GM12878 (cell line): ENCODE measurements at regions not wholly inside any gene's neighbourhood (a gene's known extent, or its start where the extent isn't known, plus 50 kb on each side); places are given as distances from the start of the nearest gene placed in this dataset.

ENCODE experiments used
- ATAC-seq: fragments of 200-7000 bp; cut with Tn5 transposase; 3 replicates; pipeline ENCODE4 v1.9.1; 2020; ENCODE audit warnings: mild to moderate bottlenecking, moderate library complexity
- BruUV-seq: library from RNA; stranded (reverse); fragments of 400-500 nt; replicated peaks from 2 replicates; lab custom pipeline; 2021; lab: Mats Ljungman, UMichigan
- CTCF ChIA-PET: fragments of 300-600 bp; sonication (Branson Sonifier 250); formaldehyde crosslinking; extraction: SDS; loops from one replicate; lab custom pipeline; 2021; ENCODE audit warnings: inconsistent platforms; lab: Yijun Ruan, JAX
- POLR2A ChIA-PET: fragments of 350-600 bp; formaldehyde crosslinking; extraction: SDS; loops from one replicate; lab custom pipeline; 2021; ENCODE audit warnings: inconsistent platforms; lab: Charles Lee
- RAD21 ChIA-PET: fragments of 300-600 bp; sonication (Branson Sonifier 250); formaldehyde crosslinking; loops from one replicate; lab custom pipeline; 2023; ENCODE audit warnings: antibody characterized with exemption; ENCODE audit not compliant: unreplicated experiment; lab: Charles Lee
- SMC1A ChIA-PET: fragments of 300-600 bp; sonication (Branson Sonifier 250); formaldehyde crosslinking; loops from one replicate; lab custom pipeline; 2023; ENCODE audit not compliant: unreplicated experiment, uncharacterized antibody; lab: Charles Lee
- DNase-seq: peaks from one replicate; pipeline ENCODE4 v3.0.0-alpha.2; 2011; ENCODE audit warnings: low read depth, low spot score
- FAIRE-seq: peaks from 3 replicates; lab custom pipeline; 2011; peaks lifted over from hg19 to GRCh38; lab: Jason Lieb, UNC
- H2AFZ ChIP-seq: 2 replicates; pipeline ENCODE4 v1.6.0; 2011; ENCODE audit warnings: low read depth, low read length, control low read depth; ENCODE audit not compliant: control insufficient read depth
- H3K27ac ChIP-seq: 2 replicates; pipeline ENCODE4 v1.5.1; 2011; ENCODE audit warnings: control low read depth; ENCODE audit not compliant: control insufficient read depth, insufficient read depth
- H3K27me3 ChIP-seq, 2 experiments: replicated peaks in 1 of 2; 2 replicates each; pipeline versions ENCODE4 v1.6.0 to v1.6.1; 2011; ENCODE audit warnings: low read length in 1 of 2; ENCODE audit not compliant: control insufficient read depth in 2 of 2, insufficient read depth in 2 of 2
- H3K36me3 ChIP-seq, 2 experiments: 2 replicates each; pipeline ENCODE4 v1.5.1; 2011; ENCODE audit warnings: low read length in 1 of 2; ENCODE audit not compliant: control insufficient read depth in 2 of 2, insufficient read depth in 2 of 2
- H3K4me1 ChIP-seq: 2 replicates; pipeline ENCODE4 v1.6.1; 2011; ENCODE audit warnings: mild to moderate bottlenecking, low read length, moderate library complexity, mixed read lengths; ENCODE audit not compliant: control insufficient read depth, insufficient read depth
- H3K4me2 ChIP-seq: 2 replicates; pipeline ENCODE4 v1.6.0; 2011; ENCODE audit warnings: control low read depth; ENCODE audit not compliant: control insufficient read depth, insufficient read depth
- H3K4me3 ChIP-seq: fragments of 200-600 bp; sonication (generic); 2 replicates; pipeline ENCODE4 v1.5.1; 2016
- H3K79me2 ChIP-seq: 2 replicates; pipeline ENCODE4 v1.6.0; 2011; ENCODE audit warnings: low read length; ENCODE audit not compliant: control insufficient read depth, insufficient read depth
- H3K9ac ChIP-seq: 2 replicates; pipeline ENCODE4 v1.8.0; 2011; ENCODE audit warnings: low read length, control low read depth, mixed read lengths; ENCODE audit not compliant: control insufficient read depth, insufficient read depth
- H3K9me3 ChIP-seq: replicated peaks from 3 replicates; pipeline ENCODE4 v1.5.1; 2011; ENCODE audit warnings: mild to moderate bottlenecking, low read length; ENCODE audit not compliant: control insufficient read depth, insufficient read depth
- H4K20me1 ChIP-seq: 2 replicates; pipeline ENCODE4 v1.6.0; 2011; ENCODE audit not compliant: control insufficient read depth, insufficient read depth
- GABPA ChIP-seq: IDR thresholded peaks from 2 replicates; pipeline ENCODE4 v1.6.1; 2014; ENCODE audit warnings: antibody characterized with exemption, low read depth, mild to moderate bottlenecking, inconsistent platforms
- GATAD2B ChIP-seq: fragments of 450-650 bp; conservative IDR thresholded peaks from 2 replicates; pipeline ENCODE4 v1.6.1; 2017; ENCODE audit warnings: low read depth, mild to moderate bottlenecking, moderate library complexity
- KAT2A ChIP-seq: conservative IDR thresholded peaks from 2 replicates; pipeline ENCODE4 v1.6.1; 2011; ENCODE audit warnings: low read depth, low read length; ENCODE audit not compliant: control insufficient read depth
- KLF5 ChIP-seq: fragments of 450-650 bp; IDR thresholded peaks from 2 replicates; pipeline ENCODE4 v1.6.1; 2014; ENCODE audit warnings: mild to moderate bottlenecking; ENCODE audit not compliant: partially characterized antibody
- LARP7 ChIP-seq: fragments of 450-650 bp; IDR thresholded peaks from 2 replicates; pipeline ENCODE4 v1.6.1; 2017; ENCODE audit warnings: mild to moderate bottlenecking
- NBN ChIP-seq: fragments of 450-650 bp; IDR thresholded peaks from 2 replicates; pipeline ENCODE4 v1.6.1; 2016
- NR2C2 ChIP-seq: IDR thresholded peaks from 2 replicates; pipeline ENCODE4 v1.6.1; 2011; ENCODE audit warnings: borderline replicate concordance, low read depth; ENCODE audit not compliant: control insufficient read depth, insufficient read length
- PKNOX1 ChIP-seq: fragments of 450-650 bp; IDR thresholded peaks from 2 replicates; pipeline ENCODE4 v1.6.1; 2016; ENCODE audit warnings: mild to moderate bottlenecking
- POLR2AphosphoS2 ChIP-seq: IDR thresholded peaks from 2 replicates; pipeline ENCODE4 v1.6.1; 2011; ENCODE audit warnings: low read depth, mild to moderate bottlenecking, low read length, improper control_type of control experiment, moderate library complexity
- RAD51 ChIP-seq: fragments of 450-650 bp; IDR thresholded peaks from 2 replicates; pipeline ENCODE4 v1.6.1; 2016; ENCODE audit warnings: moderate library complexity, mild to moderate bottlenecking, inconsistent platforms
- SMARCA5 ChIP-seq: fragments of 450-650 bp; IDR thresholded peaks from 2 replicates; pipeline ENCODE4 v1.6.1; 2017; ENCODE audit warnings: mild to moderate bottlenecking
- TARDBP ChIP-seq: IDR thresholded peaks from 2 replicates; pipeline ENCODE4 v1.6.1; 2016; ENCODE audit warnings: borderline replicate concordance
- TBL1XR1 ChIP-seq: IDR thresholded peaks from 2 replicates; pipeline ENCODE4 v1.6.1; 2012; ENCODE audit warnings: low read depth, low read length, improper control_type of control experiment
- YY1 ChIP-seq: IDR thresholded peaks from 2 replicates; pipeline ENCODE4 v1.6.1; 2011; ENCODE audit warnings: low read depth, mild to moderate bottlenecking, low read length
- ZBTB11 ChIP-seq: fragments of 450-650 bp; formaldehyde crosslinking; IDR thresholded peaks from 2 replicates; pipeline ENCODE4 v1.5.0; 2022; ENCODE audit warnings: mild to moderate bottlenecking, missing genetic modification characterization
- WGBS: methylation state at CpG from one replicate; pipeline ENCODE4 v1.1.6; 2016; ENCODE audit warnings: low lambda C conversion rate; ENCODE audit not compliant: insufficient replicate concordance, insufficient coverage; ENCODE audit errors: missing lambda C conversion rate; 5-methylcytosine and 5-hydroxymethylcytosine counted together
- in situ Hi-C: fragments of 300-500 bp; cut with MboI; formaldehyde crosslinking; loops from 9 replicates; pipeline ENCODE4 v1.14.3; 2018; ENCODE audit warnings: mixed read lengths
- intact Hi-C: fragments of 100-400 bp; cut with micrococcal nuclease; formaldehyde crosslinking; loops from one replicate; pipeline ENCODE4 v1.14.2; 2022; ENCODE audit not compliant: unreplicated experiment
- TF ChIP-seq, protein P1 (sequence below): fragments of 450-650 bp; IDR thresholded peaks from 2 replicates; pipeline ENCODE4 v1.6.1; 2017; ENCODE audit warnings: mild to moderate bottlenecking, moderate library complexity

- TF ChIP-seq LARP7 (no peak), GABPA (no peak), GATAD2B (no peak), KAT2A (no peak), SMARCA5 (no peak), RAD51 (no peak), TARDBP (no peak)
Observed at GRCh38 chr7:125857606-125858005, 928.0 kb upstream of the POT1 start (continued).

GRCh38 chr7:125848157-125848556 lies 918.5 kb upstream of the POT1 start:
- ChIA-PET CTCF (no interaction called here), RAD21 (no interaction called here)
- TF ChIP-seq NR2C2: no peak
- TF ChIP-seq TBL1XR1: no peak
- no peak for TF ChIP-seq PKNOX1
- no peak for TF ChIP-seq POLR2AphosphoS2
- no peak for TF ChIP-seq NBN
- no peak for TF ChIP-seq ZBTB11 (CRISPR knock-in tag)
- no peak for TF ChIP-seq YY1
- no peak for TF ChIP-seq KLF5
- TF ChIP-seq, protein P1, sequence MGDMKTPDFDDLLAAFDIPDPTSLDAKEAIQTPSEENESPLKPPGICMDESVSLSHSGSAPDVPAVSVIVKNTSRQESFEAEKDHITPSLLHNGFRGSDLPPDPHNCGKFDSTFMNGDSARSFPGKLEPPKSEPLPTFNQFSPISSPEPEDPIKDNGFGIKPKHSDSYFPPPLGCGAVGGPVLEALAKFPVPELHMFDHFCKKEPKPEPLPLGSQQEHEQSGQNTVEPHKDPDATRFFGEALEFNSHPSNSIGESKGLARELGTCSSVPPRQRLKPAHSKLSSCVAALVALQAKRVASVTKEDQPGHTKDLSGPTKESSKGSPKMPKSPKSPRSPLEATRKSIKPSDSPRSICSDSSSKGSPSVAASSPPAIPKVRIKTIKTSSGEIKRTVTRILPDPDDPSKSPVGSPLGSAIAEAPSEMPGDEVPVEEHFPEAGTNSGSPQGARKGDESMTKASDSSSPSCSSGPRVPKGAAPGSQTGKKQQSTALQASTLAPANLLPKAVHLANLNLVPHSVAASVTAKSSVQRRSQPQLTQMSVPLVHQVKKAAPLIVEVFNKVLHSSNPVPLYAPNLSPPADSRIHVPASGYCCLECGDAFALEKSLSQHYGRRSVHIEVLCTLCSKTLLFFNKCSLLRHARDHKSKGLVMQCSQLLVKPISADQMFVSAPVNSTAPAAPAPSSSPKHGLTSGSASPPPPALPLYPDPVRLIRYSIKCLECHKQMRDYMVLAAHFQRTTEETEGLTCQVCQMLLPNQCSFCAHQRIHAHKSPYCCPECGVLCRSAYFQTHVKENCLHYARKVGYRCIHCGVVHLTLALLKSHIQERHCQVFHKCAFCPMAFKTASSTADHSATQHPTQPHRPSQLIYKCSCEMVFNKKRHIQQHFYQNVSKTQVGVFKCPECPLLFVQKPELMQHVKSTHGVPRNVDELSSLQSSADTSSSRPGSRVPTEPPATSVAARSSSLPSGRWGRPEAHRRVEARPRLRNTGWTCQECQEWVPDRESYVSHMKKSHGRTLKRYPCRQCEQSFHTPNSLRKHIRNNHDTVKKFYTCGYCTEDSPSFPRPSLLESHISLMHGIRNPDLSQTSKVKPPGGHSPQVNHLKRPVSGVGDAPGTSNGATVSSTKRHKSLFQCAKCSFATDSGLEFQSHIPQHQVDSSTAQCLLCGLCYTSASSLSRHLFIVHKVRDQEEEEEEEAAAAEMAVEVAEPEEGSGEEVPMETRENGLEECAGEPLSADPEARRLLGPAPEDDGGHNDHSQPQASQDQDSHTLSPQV: no peak

More at GRCh38 chr7:125848157-125848556, 918.5 kb upstream of the POT1 start:
- WGBS: 0% methylated on average over 2 of the region's 2 CpGs
- no peaks in the 10 kb centered on the region for H3K9me3 ChIP-seq
- no peak for ATAC-seq
- H3K27me3 ChIP-seq: no peaks in the 10 kb centered on the region
- in situ Hi-C loops: no loop called here
- H3K79me2 ChIP-seq: no peaks in the 10 kb centered on the region
- no peaks in the 10 kb centered on the region for H4K20me1 ChIP-seq
- intact Hi-C loops: no loop called here
- no peak overlapping the region for H2AFZ ChIP-seq
- H3K9ac ChIP-seq: no peak overlapping the region
- ChIA-PET SMC1A (no interaction called here), POLR2A (no interaction called here)
- H3K27ac ChIP-seq: no peak overlapping the region
- H3K4me3 ChIP-seq: no peak overlapping the region
- no TSS peak for BruUV-seq
- no peaks in the 10 kb centered on the region for H3K4me1 ChIP-seq
- no peak for DNase-seq
- H3K36me3 ChIP-seq: no peaks in the 10 kb centered on the region
- FAIRE-seq: no peak
- H3K4me2 ChIP-seq: no peak overlapping the region
